KOPT-K1 (cell line): ENCODE measurements at regions not wholly inside any gene's neighbourhood (a gene's known extent, or its start where the extent isn't known, plus 50 kb on each side); places are given as distances from the start of the nearest gene placed in this dataset.
"Not testable (repeated sequence)": the region's sequence is repeated elsewhere in the genome, so short reads cannot be mapped to it uniquely, and the experiment has no call there.

Source experiments
- H3K27ac ChIP-seq: fragments of 200-600 bp; sonication (generic); 2 replicates; pipeline ENCODE4 v1.5.1; 2016; ENCODE audit warnings: antibody characterized with exemption, mild to moderate bottlenecking, low read depth, low read length; ENCODE audit not compliant: poor library complexity, severe bottlenecking
- H3K36me3 ChIP-seq: fragments of 200-600 bp; sonication (generic); 2 replicates; pipeline ENCODE4 v1.5.1; 2017; ENCODE audit warnings: antibody characterized with exemption, mild to moderate bottlenecking, low read length, moderate library complexity; ENCODE audit not compliant: insufficient read depth
- H3K9me3 ChIP-seq: fragments of 200-600 bp; sonication (generic); 2 replicates; pipeline ENCODE4 v1.5.1; 2017; ENCODE audit warnings: antibody characterized with exemption, low read length, mild to moderate bottlenecking; ENCODE audit not compliant: insufficient read depth, poor library complexity, severe bottlenecking

DNA sequence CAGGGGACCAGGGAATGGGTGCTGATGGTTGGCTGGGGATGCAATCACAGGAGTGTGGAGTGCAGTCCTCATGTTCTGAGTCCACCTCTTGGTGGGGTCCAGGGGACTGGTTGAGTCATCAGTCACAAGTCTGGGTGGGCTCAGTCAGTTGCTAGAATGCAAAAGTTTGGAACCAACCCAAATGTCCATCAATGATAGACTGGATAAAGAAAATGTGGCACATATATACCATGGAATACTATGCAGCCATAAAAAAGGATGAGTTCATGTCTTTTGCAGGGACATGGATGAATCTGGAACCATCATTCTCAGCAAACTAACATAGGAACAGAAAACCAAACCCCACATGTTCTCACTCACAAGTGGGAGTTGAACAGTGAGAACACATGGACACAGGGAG lies 199.0 kb upstream of the PITRM1 start:
- not testable (repeated sequence) for H3K27ac ChIP-seq, H3K9me3 ChIP-seq, H3K36me3 ChIP-seq

DNA sequence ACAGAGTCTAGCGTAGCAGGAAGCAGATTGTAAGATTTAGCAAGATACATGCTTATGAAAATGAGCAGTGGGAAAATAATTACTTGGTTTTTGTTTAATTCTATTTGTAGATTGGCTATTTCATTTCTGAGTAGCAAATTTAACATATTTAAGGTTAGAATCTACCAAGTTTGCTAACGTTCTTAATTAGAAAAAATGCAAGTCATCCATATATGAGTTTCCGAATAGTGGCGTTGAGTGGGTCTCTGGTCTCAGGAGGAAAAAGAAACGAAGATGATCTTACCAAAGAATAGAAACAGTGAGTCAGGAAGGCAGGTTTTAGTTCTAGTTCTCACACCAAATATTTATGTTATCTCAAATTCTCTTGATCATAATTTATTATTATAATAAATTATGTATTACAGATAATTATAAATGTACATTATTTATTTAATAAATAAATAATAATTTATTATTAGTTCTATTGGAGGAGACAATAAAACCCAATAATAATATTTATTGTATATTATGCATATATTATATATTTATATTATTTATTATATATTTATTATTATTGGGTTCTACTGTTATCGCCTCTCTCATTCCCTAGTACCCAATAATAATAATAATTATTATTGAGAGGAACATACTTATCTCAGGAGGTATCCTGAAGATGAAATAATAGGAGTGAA lies 194.3 kb upstream of the PITRM1 start:
- H3K9me3 ChIP-seq, result peaks cover 12% of the 10 kb centered on the region
- no peaks in the 10 kb centered on the region for H3K36me3 ChIP-seq
- no peak overlapping the region for H3K27ac ChIP-seq

DNA sequence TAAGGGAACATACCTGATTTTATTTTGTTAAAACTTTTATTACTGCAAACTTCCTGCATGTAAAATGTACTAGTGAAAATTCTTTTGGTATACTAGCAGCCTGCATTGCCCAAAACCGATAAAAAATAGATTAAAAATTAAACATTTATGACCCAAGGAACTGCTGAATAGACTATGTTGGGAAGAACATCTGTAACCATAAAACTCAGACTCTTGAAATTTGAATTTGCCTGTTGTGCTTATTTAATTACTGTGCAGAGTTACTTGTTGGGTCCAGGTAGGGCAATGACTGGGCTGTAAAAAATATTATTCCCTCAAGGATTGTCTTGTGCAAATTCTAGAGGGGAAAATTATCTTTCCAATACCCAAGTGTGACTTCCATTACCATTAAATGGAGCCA lies 193.5 kb upstream of the PITRM1 start:
- Histone ChIP-seq H3K36me3 (no peaks in the 10 kb centered on the region), H3K27ac (no peak overlapping the region), H3K9me3 (peaks cover 21% of the 10 kb centered on the region)

DNA sequence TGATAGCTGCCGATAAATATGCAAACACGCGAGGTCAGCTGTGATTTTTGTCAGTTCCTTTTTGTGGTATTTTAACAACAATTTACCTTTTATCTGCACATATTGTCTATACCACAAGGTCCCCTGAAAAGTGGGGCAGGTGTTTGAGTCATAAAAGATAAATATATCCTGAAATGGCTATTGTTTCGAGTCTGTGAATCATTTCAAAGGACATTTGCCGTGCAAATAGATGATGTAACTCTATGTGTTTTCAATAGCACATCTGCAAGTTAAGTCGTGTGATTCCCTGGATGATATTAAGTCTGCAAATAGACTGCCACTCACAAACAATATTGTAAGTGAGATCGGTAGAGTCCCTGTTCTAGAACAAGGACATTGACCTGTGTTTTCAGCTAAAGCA lies 193.0 kb upstream of the PITRM1 start:
- no peak overlapping the region for H3K27ac ChIP-seq
- no peaks in the 10 kb centered on the region for H3K36me3 ChIP-seq
- H3K9me3 ChIP-seq, result peaks cover 25% of the 10 kb centered on the region

DNA sequence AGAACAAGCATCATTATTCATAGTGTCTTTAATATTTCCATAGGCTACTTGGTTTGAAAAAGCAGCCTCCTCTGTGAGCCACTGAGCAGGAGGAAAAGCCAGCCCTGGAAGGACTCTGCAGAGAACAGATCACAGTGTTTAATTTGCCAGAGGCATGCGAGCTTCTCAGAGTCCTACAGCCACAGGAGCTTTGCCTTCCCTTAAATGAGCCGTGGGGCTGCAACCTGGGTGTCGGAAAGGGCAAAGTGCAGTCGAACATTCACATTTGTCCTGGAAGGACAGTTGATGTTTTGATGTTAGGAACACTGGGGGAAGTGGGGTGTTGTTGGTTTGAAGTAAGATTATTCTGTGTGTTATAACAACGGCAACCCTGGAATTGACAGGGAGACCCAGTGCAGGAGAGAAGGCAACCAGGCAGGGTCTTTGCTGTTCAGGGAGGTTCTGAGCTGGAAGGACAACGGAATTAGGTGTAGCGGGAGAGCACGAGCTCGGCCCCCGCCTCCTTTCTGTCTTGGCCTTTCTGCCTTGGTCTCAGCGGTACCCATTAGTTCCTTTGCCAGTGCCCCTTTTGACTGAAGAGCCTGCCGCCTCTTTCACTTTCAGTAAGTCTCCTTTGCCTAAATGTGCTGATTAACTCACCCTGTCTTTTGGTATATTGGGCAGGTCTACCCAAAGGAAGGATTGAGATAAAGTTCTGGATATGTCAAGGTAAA lies 192.3 kb upstream of the PITRM1 start:
- Histone ChIP-seq H3K27ac (no peak overlapping the region), H3K9me3 (peaks cover 32% of the 10 kb centered on the region), H3K36me3 (no peaks in the 10 kb centered on the region)

- Histone ChIP-seq H3K27ac (no peak overlapping the region), H3K36me3 (no peaks in the 10 kb centered on the region), H3K9me3 (peaks cover 33% of the 10 kb centered on the region)
These were observed 190.9 kb upstream of the PITRM1 start for GRCh38 chr10:3363311-3364045.

GRCh38 chr10:3362394-3362793 lies 189.8 kb upstream of the PITRM1 start:
- Histone ChIP-seq H3K36me3 (no peaks in the 10 kb centered on the region), H3K9me3 (peaks cover 33% of the 10 kb centered on the region), H3K27ac (no peak overlapping the region)

GRCh38 chr10:3361640-3362039 lies 189.1 kb upstream of the PITRM1 start:
- no peaks in the 10 kb centered on the region for H3K36me3 ChIP-seq
- no peak overlapping the region for H3K27ac ChIP-seq
- peaks cover 33% of the 10 kb centered on the region for H3K9me3 ChIP-seq

- H3K36me3 ChIP-seq, result no peaks in the 10 kb centered on the region
- H3K9me3 ChIP-seq, result peaks cover 29% of the 10 kb centered on the region
- H3K27ac ChIP-seq, result no peak overlapping the region
These were observed 185.2 kb upstream of the PITRM1 start for GRCh38 chr10:3357737-3358136.

- H3K27ac ChIP-seq, result no peak overlapping the region
- no peaks in the 10 kb centered on the region for H3K36me3 ChIP-seq
- peaks cover 8% of the 10 kb centered on the region for H3K9me3 ChIP-seq
These were observed 183.0 kb upstream of the PITRM1 start for GRCh38 chr10:3355536-3355935.

- Histone ChIP-seq H3K9me3 (no peaks in the 10 kb centered on the region), H3K36me3 (no peaks in the 10 kb centered on the region), H3K27ac (no peak overlapping the region)
These were observed 181.8 kb upstream of the PITRM1 start for GRCh38 chr10:3354174-3354900.

DNA sequence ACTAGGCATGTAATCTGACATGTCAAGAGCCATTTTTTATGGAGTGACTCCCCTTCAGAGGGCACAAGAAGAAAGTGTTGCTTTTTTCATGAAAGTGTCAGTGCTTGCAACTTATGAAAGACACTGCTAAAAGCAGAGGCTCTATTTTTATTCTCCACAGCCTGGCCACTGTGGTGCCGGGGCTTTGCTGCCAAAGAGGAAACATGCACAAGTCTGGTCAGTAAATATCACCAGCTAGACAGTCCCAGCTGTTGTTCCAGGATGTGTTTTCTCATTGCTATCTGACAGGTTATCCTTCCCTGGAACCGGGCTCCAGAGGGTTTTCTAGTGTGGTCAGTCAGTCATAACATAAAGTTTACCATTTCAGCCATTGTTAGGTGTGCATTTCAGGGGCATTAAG lies 180.7 kb upstream of the PITRM1 start:
- H3K36me3 ChIP-seq, result no peaks in the 10 kb centered on the region
- H3K27ac ChIP-seq, result no peak overlapping the region
- H3K9me3 ChIP-seq, result no peaks in the 10 kb centered on the region

DNA sequence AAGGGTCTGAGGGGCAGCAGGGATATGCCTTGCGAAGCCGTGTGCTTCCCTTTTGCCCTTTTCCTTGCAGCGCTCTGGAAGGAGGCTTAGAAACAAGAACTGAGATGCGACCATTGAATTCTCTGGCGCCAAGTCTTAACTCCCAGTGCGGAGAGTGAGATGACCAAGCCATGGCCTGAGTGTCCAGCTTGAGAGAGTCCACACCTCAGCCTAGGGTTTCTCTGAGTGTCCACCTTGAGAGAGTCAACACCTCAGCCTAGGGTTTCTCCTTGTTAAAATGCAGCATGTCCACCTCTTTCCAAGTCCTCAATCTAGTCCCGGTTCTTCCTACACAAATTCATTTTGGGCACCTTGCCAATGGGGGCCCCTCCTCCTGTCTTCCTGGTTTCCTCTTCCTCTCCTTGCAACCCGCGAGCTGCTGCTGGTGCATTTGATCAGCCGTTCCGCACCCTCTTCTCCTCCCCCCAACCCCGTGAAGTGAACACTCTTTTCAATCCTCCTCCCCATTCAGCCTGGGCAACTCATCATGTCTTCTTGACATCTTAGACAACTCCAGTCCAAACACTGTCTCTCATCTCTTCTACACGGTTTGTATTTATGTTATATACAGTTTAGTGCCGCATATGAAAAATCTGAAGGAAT lies 178.2 kb upstream of the PITRM1 start:
- no peaks in the 10 kb centered on the region for H3K9me3 ChIP-seq
- no peak overlapping the region for H3K27ac ChIP-seq
- no peaks in the 10 kb centered on the region for H3K36me3 ChIP-seq

DNA sequence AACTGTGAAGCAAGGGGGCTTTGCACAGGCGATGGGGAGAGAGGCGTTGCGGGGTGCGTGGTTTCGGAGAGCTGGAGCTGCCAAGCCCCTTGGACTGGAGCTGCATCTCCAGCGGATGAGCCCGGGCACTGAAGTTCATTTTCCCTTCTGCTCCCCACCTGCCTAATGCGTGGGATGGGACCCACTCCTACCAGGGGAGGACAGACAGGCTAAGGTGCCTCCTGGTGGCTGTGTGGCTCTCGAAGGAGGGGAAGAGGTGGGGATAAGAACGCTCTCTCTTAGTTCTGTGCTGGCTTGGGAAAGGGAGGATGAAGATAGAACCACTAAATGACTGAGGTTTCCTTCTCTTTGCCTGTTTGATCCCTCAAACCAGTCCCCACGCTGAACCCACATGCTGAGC lies 177.6 kb upstream of the PITRM1 start:
- no peaks in the 10 kb centered on the region for H3K9me3 ChIP-seq
- H3K36me3 ChIP-seq, result no peaks in the 10 kb centered on the region
- H3K27ac ChIP-seq, result no peak overlapping the region

- H3K9me3 ChIP-seq, result no peaks in the 10 kb centered on the region
- no peak overlapping the region for H3K27ac ChIP-seq
- no peaks in the 10 kb centered on the region for H3K36me3 ChIP-seq
These were observed 176.0 kb upstream of the PITRM1 start for GRCh38 chr10:3348564-3348963.
